GM18867 (cell line): ENCODE measurements at regions not wholly inside any gene's neighbourhood (a gene's known extent, or its start where the extent isn't known, plus 50 kb on each side); places are given as distances from the start of the nearest gene placed in this dataset.

Experiments used
- ATAC-seq: cut with Tn5 transposase; IDR thresholded peaks from one replicate; pipeline ENCODE4 v1.9.1; 2021; ENCODE audit warnings: mild to moderate bottlenecking, moderate library complexity; ENCODE audit not compliant: unreplicated experiment

- no peak for ATAC-seq
Measured at GRCh38 chr5:18829539-18829938, 1158.5 kb downstream of the CDH18 start.

GRCh38 chr5:18850216-18850615 lies 1137.8 kb downstream of the CDH18 start:
- ATAC-seq, result no peak

GRCh38 chr5:18872978-18873377 lies 1115.0 kb downstream of the CDH18 start:
- ATAC-seq, result no peak

GRCh38 chr5:18876565-18876964 lies 1111.4 kb downstream of the CDH18 start:
- ATAC-seq, result no peak

- no peak for ATAC-seq
Measured at GRCh38 chr5:18881615-18882014, 1106.4 kb downstream of the CDH18 start.

GRCh38 chr5:18882154-18882553 lies 1105.8 kb downstream of the CDH18 start:
- no peak for ATAC-seq

GRCh38 chr5:18888821-18889220 lies 1099.2 kb downstream of the CDH18 start:
- no peak for ATAC-seq

- no peak for ATAC-seq
Measured at GRCh38 chr5:18900644-18901043, 1087.4 kb downstream of the CDH18 start.

GRCh38 chr5:18920966-18921365 lies 1067.0 kb downstream of the CDH18 start:
- ATAC-seq, result no peak

- no peak for ATAC-seq
Measured at GRCh38 chr5:18932081-18932480, 1055.9 kb downstream of the CDH18 start.

- no peak for ATAC-seq
Measured at GRCh38 chr5:18944771-18945170, 1043.2 kb downstream of the CDH18 start.

- no peak for ATAC-seq
Measured at GRCh38 chr5:18954239-18954638, 1033.8 kb downstream of the CDH18 start.

- ATAC-seq, result no peak
Measured at GRCh38 chr5:18959535-18959934, 1028.5 kb downstream of the CDH18 start.

- ATAC-seq, result no peak
Measured at GRCh38 chr5:18961234-18961633, 1026.8 kb downstream of the CDH18 start.

GRCh38 chr5:18965893-18966292 lies 1022.1 kb downstream of the CDH18 start:
- no peak for ATAC-seq

- no peak for ATAC-seq
Measured at GRCh38 chr5:18967637-18968036, 1020.4 kb downstream of the CDH18 start.

- ATAC-seq, result no peak
Measured at GRCh38 chr5:18968966-18969365, 1019.0 kb downstream of the CDH18 start.

GRCh38 chr5:18970000-18970399 lies 1018.0 kb downstream of the CDH18 start:
- ATAC-seq, result no peak

- no peak for ATAC-seq
Measured at GRCh38 chr5:18972177-18972576, 1015.8 kb downstream of the CDH18 start.

GRCh38 chr5:18975624-18976023 lies 1012.4 kb downstream of the CDH18 start:
- no peak for ATAC-seq

GRCh38 chr5:18977880-18978279 lies 1010.1 kb downstream of the CDH18 start:
- ATAC-seq, result no peak

- no peak for ATAC-seq
Measured at GRCh38 chr5:18984559-18985080, 1003.4 kb downstream of the CDH18 start.

- ATAC-seq, result no peak
Measured at GRCh38 chr5:18985171-18985758, 1002.7 kb downstream of the CDH18 start.
